ENCODE measurements at regions not wholly inside any gene's neighbourhood (a gene's known extent, or its start where the extent isn't known, plus 50 kb on each side); places are given as distances from the start of the nearest gene placed in this dataset.

DNA sequence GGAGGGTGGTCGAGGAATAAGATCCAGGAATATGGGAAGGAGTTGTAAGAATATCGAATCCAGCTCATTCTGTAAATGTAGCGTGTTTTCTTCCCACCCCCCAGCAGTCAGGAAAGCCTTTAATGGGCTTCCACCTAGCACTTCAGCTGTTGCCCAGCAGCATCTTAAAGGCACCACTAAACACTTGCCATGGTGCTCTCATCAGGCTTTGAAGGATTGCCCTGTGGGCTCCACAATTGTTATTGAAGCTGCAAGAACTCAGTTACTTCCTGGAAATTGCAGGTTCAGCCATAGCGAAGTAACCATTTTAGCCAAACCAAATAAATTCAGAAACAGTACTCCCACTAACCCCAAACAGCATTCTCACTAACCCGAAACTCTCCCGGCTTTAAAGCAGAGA is 511.2 kb downstream of the PLPP3 start:
- TF ChIP-seq ZEB1 (IDR thresholded peaks at IDR 0.05; ENCODE audit: insufficient replicate concordance, low read depth) (no peak), EZH2 (conservative IDR thresholded peaks at IDR 0.05; ENCODE audit: low read depth, low read length) (no peak), MIXL1 (CRISPR knock-in tag; IDR thresholded peaks at IDR 0.05) (no peak)
- TF ChIP-seq, protein P1, sequence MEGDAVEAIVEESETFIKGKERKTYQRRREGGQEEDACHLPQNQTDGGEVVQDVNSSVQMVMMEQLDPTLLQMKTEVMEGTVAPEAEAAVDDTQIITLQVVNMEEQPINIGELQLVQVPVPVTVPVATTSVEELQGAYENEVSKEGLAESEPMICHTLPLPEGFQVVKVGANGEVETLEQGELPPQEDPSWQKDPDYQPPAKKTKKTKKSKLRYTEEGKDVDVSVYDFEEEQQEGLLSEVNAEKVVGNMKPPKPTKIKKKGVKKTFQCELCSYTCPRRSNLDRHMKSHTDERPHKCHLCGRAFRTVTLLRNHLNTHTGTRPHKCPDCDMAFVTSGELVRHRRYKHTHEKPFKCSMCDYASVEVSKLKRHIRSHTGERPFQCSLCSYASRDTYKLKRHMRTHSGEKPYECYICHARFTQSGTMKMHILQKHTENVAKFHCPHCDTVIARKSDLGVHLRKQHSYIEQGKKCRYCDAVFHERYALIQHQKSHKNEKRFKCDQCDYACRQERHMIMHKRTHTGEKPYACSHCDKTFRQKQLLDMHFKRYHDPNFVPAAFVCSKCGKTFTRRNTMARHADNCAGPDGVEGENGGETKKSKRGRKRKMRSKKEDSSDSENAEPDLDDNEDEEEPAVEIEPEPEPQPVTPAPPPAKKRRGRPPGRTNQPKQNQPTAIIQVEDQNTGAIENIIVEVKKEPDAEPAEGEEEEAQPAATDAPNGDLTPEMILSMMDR (CRISPR knock-in tag; IDR thresholded peaks at IDR 0.05): no peak
